Mesenteric fat pad (tissue), 1 donor: ENCODE measurements at regions not wholly inside any gene's neighbourhood (a gene's known extent, or its start where the extent isn't known, plus 50 kb on each side); places are given as distances from the start of the nearest gene placed in this dataset.
"Not testable (repeated sequence)": the region's sequence is repeated elsewhere in the genome, so short reads cannot be mapped to it uniquely, and the experiment has no call there.

Source experiments
- DNase-seq: peaks from one replicate; pipeline ENCODE4 v3.0.0-alpha.2; 2020; ENCODE audit warnings: low spot score
- donor health status: DM: yes; HTN: yes; CAD: no.

DNA sequence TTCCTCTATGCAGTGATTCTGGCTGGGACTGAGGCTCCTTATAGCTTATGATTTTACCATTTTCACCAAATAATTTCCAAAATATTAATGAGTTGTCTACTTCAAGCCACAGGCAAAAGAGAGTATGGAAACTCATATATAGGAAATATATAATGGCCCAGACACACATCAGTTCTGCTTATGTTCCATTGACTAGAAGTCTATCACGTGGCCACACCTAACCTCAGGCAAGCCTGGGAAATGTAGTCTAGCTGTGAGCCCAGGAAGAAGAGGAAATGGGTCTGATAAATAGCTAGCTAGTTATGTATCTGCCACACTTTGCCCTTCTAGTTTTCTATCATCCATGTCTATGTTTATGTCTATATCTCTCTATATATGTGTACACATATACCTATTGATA lies 195.1 kb downstream of the OTOL1 start:
- no peak for DNase-seq

- no peak for DNase-seq
Measured at GRCh38 chr3:161694682-161695564, 198.3 kb downstream of the OTOL1 start.

- DNase-seq = no peak
Measured at GRCh38 chr3:161695811-161696210, 199.2 kb downstream of the OTOL1 start.

- DNase-seq = no peak
Measured at GRCh38 chr3:161700998-161701397, 204.4 kb downstream of the OTOL1 start.

DNA sequence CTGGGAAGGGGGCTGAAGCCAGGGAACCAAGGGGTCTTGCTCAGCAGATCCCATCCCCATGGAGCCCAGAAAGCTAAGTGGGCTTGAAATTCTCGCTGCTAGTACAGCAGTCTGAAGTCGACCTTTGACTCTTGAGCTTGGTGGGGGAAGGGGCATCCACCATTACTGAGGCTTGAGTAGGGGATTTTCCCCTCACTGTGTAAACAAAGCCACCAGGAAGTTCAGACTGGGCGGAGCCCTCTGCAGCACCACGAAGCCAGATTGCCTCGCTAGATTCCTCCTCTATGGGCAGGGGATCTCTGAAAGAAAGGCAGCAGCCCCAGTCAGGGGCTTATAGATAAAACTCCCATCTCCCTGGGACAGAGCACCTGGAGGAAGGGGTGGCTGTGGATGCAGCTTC lies 210.6 kb downstream of the OTOL1 start:
- not testable (repeated sequence) for DNase-seq

GRCh38 chr3:161713731-161714130 lies 217.1 kb downstream of the OTOL1 start:
- DNase-seq = no peak

- no peak for DNase-seq
Measured at GRCh38 chr3:161731968-161732367, 235.4 kb downstream of the OTOL1 start.

DNA sequence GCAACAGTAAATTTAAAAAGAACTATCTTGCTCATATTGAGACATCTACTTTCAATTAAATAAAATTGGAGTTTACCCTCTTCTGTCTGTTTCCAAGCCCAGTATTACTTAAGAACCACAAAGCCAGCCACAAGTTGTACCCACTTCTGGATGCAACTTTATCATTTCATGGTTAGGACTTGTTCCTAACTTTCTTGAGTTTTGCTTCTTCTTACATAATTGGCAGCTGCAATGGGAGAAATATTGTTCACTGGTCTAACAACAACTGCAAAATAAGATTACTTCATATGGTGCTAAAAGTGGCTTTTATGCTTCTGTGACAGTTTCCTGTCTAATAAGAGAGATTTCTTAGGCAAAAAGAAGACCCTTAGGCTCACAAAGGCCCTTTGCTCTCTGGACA lies 240.6 kb downstream of the OTOL1 start:
- DNase-seq = no peak

DNA sequence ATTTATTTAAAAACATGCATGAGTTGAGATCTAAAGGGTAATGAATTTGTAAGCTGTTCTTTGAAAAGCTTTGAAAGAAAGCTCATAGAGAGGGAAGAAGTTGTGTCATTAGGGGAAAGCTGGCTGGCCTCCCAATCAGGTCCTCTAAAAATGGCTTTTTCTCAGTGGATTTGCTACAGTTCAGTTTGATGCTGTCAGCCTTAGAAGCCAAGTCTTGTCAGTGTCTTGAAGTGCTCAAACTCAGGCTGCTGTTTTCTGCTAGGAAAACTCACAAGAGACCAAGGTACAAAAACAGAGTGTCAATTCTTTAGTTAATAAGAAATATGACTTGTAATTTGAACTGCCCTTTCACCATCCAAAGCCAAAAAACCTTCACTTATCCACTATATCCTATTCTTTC lies 243.8 kb downstream of the OTOL1 start:
- no peak for DNase-seq

GRCh38 chr3:161744366-161744765 lies 247.8 kb downstream of the OTOL1 start:
- DNase-seq = no peak

DNA sequence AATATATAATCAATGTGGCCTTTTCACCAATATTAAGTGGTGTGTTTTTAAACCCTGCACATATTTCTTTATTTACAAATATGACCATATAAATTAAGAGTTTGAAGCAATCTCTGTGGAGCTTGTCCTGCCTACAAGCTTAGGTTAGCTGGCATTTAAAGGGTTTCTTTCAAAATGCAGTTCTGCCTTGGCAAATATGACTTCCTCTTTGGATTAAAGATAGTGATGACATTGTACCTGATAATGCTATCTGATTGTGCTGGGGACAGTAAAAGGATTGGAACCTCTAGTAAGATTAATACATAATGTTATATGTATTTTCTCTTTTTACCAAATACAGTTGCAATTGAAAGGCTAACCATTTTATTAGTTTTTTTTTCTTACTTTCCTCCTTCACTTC lies 249.1 kb downstream of the OTOL1 start:
- no peak for DNase-seq

DNA sequence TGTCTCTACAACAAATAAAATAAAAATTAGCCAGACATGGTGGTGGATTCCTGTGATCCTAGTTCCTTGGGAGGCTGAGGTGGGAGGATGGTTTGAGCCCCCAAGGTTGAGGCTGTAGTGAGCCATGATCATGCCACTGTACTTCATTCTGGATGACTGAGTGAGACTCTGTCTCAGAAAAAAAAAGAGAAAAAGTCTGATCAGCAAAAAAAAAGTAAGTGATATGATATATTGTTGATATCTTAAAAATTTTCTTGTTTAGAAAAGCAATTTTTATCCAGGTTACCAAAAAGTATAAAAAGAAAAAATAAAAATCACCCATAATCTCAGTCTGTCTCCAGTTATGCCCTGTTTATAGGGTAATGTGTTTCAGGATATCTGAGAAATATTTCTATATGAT lies 251.4 kb downstream of the OTOL1 start:
- no peak for DNase-seq

DNA sequence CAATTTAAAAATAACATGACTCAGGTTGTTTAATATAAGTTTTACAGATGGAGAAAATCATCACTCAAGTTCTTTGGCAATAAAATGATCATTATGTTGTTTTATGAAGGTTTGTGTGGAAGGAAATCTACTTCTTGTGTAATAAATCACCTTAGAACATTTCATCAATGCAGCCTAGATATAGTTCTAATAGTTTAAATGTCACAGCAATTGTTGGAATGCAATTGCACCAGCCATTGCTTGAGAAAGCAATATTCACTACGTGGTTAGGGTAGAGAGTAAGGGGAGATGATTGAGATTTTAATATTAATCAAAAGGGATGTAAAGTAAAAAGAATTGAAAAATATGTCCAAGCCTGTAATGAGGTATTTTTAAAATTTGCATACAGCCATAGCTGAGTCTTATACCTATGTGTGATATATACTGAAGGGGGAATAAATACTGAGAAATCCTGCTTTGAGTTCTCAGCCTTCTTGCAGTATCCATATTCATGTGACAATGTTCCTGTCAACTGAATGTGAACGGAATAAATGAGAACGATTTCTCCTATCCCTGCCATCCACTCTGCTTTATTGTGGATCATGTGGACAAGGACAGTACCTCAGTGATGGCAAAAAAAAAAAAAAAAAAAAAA lies 257.9 kb downstream of the OTOL1 start:
- no peak for DNase-seq

DNA sequence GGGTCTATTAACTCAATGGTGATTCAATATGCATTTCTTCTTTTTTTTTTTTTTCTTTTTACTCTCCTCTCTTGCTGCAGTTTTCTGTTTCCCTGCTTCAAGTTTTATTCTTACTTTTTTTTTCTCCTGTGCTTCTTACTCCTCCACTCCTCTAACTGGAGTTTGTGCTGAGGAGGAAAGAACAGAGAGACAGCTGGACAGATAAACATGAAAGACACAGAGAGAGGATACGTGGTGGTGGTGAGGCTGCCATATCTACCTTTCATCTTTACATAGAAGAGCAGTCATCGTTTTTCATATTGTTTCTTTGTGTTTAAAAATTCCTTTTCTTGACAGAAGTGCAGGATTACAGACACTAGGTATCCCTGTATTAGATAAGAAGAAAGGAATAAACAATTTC lies 262.8 kb downstream of the OTOL1 start:
- DNase-seq = no peak

DNA sequence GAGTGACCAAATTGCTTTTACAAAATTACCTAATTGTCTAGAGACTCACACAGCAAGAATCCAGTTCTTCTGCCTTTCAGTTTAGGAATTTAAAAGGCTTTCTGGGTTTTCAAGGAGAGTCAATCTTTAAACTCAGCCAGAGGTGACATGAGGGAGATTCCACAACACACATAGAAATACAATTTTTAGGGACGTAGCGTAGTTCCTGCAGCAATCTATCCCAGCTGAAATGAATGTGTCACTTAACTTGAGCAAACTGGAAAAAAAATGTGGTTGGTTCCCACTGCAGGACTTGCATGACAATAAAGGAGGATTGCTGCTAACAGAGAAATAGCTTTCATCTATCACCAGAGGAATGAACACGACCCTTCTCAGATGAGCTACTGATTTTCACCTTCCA lies 269.7 kb downstream of the OTOL1 start:
- no peak for DNase-seq

GRCh38 chr3:161770484-161771386 lies 274.1 kb downstream of the OTOL1 start:
- no peak for DNase-seq

DNA sequence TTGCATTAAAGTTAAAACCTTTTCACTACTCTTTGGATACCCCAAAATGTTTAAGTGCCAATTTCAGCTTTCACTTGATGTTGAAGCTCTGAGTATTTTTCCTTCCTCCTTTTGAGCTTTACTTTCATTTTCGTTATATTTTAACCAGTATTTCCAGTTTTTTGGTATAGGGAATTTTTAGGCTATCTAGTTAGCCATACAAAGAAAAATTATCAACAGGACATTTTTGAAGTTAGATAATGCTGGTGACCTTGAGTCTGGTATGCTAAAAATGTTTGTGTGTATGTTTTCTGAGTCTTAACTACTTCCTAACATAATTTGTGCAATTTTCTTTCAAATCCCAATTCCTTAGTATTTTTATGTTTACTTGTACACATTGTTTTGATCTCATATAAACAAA lies 284.8 kb downstream of the OTOL1 start:
- no peak for DNase-seq

GRCh38 chr3:161793194-161793930 lies 296.8 kb downstream of the OTOL1 start:
- no peak for DNase-seq

GRCh38 chr3:161794551-161794950 lies 297.9 kb downstream of the OTOL1 start:
- DNase-seq = no peak

DNA sequence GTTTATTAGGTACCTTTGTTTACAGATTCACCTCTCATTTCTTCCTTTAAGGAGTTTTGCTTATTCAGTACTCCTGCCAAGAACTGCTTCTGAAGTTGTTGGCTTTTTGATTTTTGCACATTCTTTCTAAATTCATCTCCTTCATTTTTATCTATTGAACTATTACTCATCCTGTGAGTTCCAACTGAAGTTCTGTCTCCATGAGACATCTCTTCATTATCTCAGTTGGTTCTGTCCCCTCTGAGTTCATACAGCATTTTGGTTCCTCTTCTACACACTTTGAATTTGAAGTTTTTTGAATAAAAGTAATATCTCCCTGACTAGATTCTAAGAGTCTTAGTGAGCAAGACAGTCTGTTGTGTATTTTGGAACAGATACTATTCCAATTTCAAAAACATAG lies 299.7 kb downstream of the OTOL1 start:
- no peak for DNase-seq

GRCh38 chr3:161796780-161797179 lies 300.2 kb downstream of the OTOL1 start:
- DNase-seq = no peak
